ENCODE measurements at regions not wholly inside any gene's neighbourhood (a gene's known extent, or its start where the extent isn't known, plus 50 kb on each side); places are given as distances from the start of the nearest gene placed in this dataset.

DNA sequence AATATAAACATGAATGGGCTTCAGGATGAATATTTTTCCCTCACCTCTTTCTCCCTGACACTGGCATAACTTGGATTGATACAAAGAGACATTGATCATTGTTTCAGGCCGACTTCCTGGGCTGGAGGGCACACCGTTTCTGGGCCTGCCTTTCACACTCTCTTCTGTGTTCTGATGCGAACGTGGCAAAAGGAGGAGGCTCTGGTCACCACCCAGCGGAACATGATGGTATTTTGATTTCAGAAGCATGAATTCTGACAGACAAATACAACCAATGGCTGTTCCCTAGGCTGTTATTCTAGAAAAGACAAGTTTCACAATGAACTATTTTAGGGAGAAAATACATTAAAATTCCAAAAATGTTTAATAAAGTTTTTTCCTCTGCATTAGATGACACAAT lies 534.5 kb upstream of the MKI67 start:
- TF ChIP-seq, protein P1, sequence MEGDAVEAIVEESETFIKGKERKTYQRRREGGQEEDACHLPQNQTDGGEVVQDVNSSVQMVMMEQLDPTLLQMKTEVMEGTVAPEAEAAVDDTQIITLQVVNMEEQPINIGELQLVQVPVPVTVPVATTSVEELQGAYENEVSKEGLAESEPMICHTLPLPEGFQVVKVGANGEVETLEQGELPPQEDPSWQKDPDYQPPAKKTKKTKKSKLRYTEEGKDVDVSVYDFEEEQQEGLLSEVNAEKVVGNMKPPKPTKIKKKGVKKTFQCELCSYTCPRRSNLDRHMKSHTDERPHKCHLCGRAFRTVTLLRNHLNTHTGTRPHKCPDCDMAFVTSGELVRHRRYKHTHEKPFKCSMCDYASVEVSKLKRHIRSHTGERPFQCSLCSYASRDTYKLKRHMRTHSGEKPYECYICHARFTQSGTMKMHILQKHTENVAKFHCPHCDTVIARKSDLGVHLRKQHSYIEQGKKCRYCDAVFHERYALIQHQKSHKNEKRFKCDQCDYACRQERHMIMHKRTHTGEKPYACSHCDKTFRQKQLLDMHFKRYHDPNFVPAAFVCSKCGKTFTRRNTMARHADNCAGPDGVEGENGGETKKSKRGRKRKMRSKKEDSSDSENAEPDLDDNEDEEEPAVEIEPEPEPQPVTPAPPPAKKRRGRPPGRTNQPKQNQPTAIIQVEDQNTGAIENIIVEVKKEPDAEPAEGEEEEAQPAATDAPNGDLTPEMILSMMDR (IDR thresholded peaks at IDR 0.05) = no peak
- no peak for TF ChIP-seq POLR2A (IDR thresholded peaks at IDR 0.05)
